GM21367 (cell line): ENCODE measurements at regions not wholly inside any gene's neighbourhood (a gene's known extent, or its start where the extent isn't known, plus 50 kb on each side); places are given as distances from the start of the nearest gene placed in this dataset.
"Not testable (repeated sequence)": the region's sequence is repeated elsewhere in the genome, so short reads cannot be mapped to it uniquely, and the experiment has no call there.

Source experiments
- ATAC-seq: cut with Tn5 transposase; IDR thresholded peaks from one replicate; pipeline ENCODE4 v1.9.1; 2021; ENCODE audit not compliant: unreplicated experiment

GRCh38 chr21:5975719-5976118 lies 4545.7 kb upstream of the TPTE start:
- ATAC-seq = not testable (repeated sequence)

GRCh38 chr21:5997586-5997985 lies 4523.8 kb upstream of the TPTE start:
- not testable (repeated sequence) for ATAC-seq

DNA sequence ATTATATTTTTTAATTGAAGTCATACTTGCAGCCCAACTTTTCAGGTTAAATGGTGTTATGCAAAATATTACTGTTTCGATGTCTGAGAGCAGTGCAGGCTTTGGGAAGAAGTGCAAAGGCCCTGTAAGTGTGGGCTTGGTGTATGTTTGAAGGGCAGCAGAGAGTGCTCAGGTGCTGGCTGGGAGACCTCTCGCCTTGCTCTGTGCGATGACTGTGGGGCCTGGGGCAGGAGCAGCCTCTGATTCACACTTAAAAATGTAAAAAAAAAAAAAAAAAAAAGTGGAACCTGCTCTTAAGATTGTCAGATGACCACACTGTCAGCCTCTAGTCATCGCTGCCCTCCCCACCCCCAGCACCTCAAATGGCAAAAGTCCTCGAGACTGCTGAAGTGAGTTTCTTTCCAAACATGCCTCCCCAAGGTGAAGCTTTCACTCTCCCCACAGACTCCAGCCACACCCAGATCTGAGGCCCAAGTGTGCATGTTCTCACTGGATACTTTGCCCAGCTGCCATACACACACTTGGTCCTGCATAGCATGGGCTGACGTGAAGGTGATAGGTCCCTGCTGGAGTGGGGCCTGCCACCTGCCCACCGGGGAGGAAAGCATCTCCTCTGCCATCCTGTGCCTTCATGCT lies 4505.8 kb upstream of the TPTE start:
- not testable (repeated sequence) for ATAC-seq

DNA sequence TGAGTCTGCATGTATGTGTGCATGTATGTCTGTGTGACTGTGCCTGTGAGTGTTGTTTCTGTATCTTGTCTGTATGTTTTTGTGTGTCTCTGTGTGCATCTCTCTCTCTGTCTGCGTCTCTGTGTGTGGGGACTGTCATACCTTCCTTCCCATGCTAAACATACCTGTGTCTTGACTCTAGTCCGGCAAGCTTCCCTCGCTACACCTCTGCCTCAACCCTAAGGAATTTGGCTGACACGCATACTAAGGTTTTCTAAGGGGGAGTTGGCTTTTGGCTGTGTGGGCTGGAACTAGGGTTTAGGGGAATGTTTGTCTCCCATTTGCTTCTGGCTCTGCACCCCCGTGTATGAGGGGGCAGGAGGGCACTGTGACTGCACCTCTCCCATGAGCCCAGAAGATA lies 4500.9 kb upstream of the TPTE start:
- ATAC-seq = not testable (repeated sequence)

DNA sequence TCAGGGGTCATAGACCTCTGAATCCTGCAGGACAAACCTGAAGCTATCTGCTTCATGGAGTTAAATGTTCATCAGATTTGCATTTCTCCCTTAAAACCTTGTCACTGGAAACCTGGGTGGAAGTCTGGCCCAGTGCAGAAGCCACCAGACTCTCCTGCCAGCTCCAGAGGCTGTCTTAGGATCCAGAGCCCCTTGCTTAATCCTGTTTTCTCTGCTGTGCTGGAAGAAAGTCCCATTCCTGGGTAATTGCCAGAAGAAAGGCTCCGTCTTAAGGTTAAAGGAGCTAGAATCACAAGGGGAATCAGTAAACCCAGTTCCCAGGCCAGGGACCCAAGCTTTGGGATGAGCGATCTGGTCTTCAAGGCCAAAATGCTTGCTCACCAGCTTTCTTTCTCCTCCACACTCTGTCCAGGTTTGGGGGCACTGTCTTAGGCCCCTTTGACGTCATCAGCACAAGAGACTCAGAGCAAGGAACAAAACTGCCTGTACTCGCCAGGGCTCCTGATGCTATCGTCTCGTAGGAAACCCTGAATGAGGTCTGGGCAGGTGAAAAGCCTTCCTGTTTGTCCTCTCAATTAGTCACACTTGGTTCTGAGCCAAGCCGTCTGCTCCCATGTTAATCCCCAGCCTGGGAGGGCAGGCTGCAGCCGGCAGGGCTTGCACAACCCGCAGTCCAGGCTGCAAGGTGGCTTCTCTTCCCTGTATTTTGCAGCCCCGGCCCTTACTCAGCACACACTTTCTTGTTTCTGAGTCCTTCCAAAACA lies 4500.2 kb upstream of the TPTE start:
- ATAC-seq = not testable (repeated sequence)

DNA sequence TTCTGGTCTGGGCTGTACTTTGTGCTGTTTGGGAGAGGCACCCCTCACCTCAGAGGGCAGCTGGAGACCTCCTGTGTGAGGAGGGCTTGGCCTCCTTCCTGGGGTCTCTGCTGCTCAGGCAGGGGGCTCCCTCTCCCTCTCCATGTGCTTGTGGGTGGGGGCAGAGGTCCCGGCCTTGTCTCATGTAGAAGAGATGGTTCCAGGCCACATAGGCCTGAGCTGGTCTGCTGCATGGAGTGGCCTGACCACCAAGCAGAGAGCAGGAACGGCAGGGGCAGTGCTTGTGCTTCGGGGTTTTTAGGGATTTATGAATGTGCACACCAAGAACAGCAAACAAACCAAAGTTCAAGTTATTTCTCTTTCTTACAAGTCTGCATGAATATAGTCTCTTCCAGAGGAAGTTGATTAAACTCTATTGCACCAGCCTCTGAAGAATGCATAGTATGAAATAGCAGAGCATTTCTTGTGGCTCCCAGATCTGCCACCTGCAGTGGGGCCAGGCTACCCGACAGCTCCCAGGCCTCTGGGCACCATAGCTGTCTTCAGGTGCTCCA lies 4499.6 kb upstream of the TPTE start:
- not testable (repeated sequence) for ATAC-seq

- not testable (repeated sequence) for ATAC-seq
Measured at GRCh38 chr21:6023331-6023730, 4498.1 kb upstream of the TPTE start.

DNA sequence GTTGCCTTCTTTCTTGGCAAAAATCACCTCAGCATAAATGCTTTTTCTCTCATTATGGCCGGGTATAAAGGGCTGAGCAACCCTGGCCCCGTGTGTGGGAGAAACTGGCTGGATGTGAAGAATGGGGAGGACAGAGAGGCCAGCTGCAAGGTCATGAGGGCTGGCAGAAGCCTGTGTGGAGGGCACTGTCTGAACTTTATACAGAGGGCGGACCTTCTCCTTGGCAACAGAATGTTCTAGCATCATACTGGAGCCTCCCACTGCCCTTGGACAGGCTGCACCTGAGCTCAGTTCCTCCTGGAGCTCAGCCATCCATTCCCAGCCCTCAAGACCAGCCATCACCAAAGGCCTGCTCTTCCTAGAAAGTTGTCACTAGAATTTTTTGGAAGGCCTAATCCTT lies 4496.2 kb upstream of the TPTE start:
- not testable (repeated sequence) for ATAC-seq

- not testable (repeated sequence) for ATAC-seq
Measured at GRCh38 chr21:6027497-6027896, 4493.9 kb upstream of the TPTE start.

GRCh38 chr21:6034124-6034678 lies 4487.2 kb upstream of the TPTE start:
- ATAC-seq = not testable (repeated sequence)

- not testable (repeated sequence) for ATAC-seq
Measured at GRCh38 chr21:6034820-6035473, 4486.4 kb upstream of the TPTE start.

DNA sequence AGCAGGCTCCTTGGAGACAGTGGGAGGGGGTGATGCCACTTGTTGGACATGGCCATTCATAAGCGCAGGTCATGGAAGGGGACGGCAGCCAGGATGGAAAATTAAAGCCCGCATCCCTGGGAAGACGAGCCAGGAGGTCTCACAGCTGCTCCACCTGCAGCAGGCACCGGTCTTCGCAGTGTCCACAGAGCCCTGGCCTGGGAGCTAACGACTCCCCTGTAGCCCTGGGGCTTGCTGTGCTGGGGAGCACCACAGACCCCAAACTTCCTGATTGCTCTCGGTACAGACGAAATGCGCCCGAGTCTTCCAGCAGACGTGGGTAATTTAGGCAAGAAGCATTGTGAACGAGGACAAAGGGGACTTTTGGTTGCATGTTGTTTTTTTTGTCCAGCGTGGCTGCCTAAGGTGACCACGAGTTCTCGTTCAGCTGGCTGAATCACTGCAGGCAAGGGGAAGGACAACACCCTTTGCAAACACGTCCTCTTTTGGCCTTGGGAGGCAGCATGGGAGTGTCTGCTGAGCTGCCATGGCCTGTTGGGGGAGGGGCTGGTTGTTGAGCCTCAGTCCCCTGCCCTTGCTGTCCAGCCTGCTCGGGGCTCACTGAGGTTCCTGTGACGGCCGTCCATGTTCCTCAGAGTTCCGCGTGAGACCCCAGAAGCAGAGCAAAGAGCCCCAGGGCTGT lies 4485.8 kb upstream of the TPTE start:
- ATAC-seq = not testable (repeated sequence)

DNA sequence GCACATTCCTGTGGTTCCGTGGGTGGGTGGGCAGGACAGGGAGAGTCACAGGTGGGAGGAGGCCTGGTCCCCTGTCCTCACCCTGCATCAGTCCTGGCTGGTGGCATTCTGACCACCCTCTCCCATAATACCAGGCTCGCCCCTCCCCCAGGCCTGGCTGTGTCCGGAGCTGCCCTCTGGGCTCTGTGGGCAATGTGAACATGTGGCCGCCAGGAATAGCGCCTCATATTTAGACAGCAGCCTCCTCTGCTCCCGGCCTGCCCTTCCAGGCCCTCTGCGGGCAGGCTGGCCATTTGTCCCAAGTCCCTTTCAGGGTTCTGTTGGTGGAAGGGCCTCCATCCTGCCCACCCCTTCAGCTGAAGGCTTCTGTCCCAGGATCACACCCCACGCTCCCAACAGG lies 4482.2 kb upstream of the TPTE start:
- not testable (repeated sequence) for ATAC-seq

- not testable (repeated sequence) for ATAC-seq
Measured at GRCh38 chr21:6040095-6040494, 4481.3 kb upstream of the TPTE start.

- not testable (repeated sequence) for ATAC-seq
Measured at GRCh38 chr21:6043430-6044275, 4477.7 kb upstream of the TPTE start.

- not testable (repeated sequence) for ATAC-seq
Measured at GRCh38 chr21:6044695-6045094, 4476.7 kb upstream of the TPTE start.

GRCh38 chr21:6049930-6050329 lies 4471.5 kb upstream of the TPTE start:
- ATAC-seq = not testable (repeated sequence)

GRCh38 chr21:6052109-6052508 lies 4469.3 kb upstream of the TPTE start:
- ATAC-seq = not testable (repeated sequence)

- not testable (repeated sequence) for ATAC-seq
Measured at GRCh38 chr21:6053145-6053544, 4468.2 kb upstream of the TPTE start.

DNA sequence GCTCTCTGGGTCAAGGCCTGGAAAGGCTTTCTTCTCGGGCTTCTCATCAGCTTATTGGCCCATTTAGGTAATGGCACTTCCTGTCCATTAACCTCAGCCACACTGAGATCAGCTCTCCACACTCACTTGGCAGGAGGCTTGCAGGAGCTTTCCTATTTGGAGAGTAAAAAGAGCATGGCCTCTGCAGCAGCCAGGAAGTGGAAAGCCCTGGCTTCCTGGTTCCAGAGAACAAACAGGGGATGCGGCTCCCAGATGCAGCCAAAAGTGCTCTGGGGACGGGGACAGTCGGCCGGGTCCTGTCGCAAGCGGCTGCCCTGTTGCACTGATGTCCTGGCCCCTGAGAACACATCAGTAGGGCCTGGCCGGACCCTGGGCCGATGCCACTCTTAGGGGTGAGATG lies 4462.4 kb upstream of the TPTE start:
- not testable (repeated sequence) for ATAC-seq
